Kidney tubule cell (primary cell): ENCODE measurements at regions not wholly inside any gene's neighbourhood (a gene's known extent, or its start where the extent isn't known, plus 50 kb on each side); places are given as distances from the start of the nearest gene placed in this dataset.

ENCODE experiments used
- DNase-seq: peaks from one replicate; pipeline ENCODE4 v3.0.0-alpha.2; 2018; ENCODE audit warnings: low spot score

GRCh38 chr1:104825401-104825800 lies 1075.7 kb downstream of the AMY1C start:
- DNase-seq = no peak

- DNase-seq = no peak
Observed at GRCh38 chr1:104830534-104830933, 1080.8 kb downstream of the AMY1C start.

GRCh38 chr1:104852151-104852550 lies 1102.5 kb downstream of the AMY1C start:
- DNase-seq = no peak

- no peak for DNase-seq
Observed at GRCh38 chr1:104853276-104853675, 1103.6 kb downstream of the AMY1C start.

- DNase-seq = no peak
Observed at GRCh38 chr1:104854529-104854928, 1104.8 kb downstream of the AMY1C start.

- DNase-seq = no peak
Observed at GRCh38 chr1:104855550-104855949, 1105.9 kb downstream of the AMY1C start.

GRCh38 chr1:104856091-104856490 lies 1106.4 kb downstream of the AMY1C start:
- DNase-seq = no peak

- no peak for DNase-seq
Observed at GRCh38 chr1:104856518-104856917, 1106.8 kb downstream of the AMY1C start.

GRCh38 chr1:104868794-104869193 lies 1119.1 kb downstream of the AMY1C start:
- no peak for DNase-seq

GRCh38 chr1:104874044-104874443 lies 1124.3 kb downstream of the AMY1C start:
- no peak for DNase-seq

GRCh38 chr1:104878203-104878909 lies 1128.7 kb downstream of the AMY1C start:
- DNase-seq = no peak

GRCh38 chr1:104884939-104885338 lies 1135.2 kb downstream of the AMY1C start:
- no peak for DNase-seq

GRCh38 chr1:104905322-104905721 lies 1155.6 kb downstream of the AMY1C start:
- no peak for DNase-seq

- no peak for DNase-seq
Observed at GRCh38 chr1:104906141-104906540, 1156.4 kb downstream of the AMY1C start.

GRCh38 chr1:104919188-104919587 lies 1169.5 kb downstream of the AMY1C start:
- no peak for DNase-seq

- no peak for DNase-seq
Observed at GRCh38 chr1:104921525-104921924, 1171.8 kb downstream of the AMY1C start.

- DNase-seq = no peak
Observed at GRCh38 chr1:104923075-104923474, 1173.4 kb downstream of the AMY1C start.

- no peak for DNase-seq
Observed at GRCh38 chr1:104929280-104929679, 1179.6 kb downstream of the AMY1C start.

- DNase-seq = no peak
Observed at GRCh38 chr1:104932030-104932915, 1182.6 kb downstream of the AMY1C start.

- DNase-seq = no peak
Observed at GRCh38 chr1:104932949-104933679, 1183.4 kb downstream of the AMY1C start.

- DNase-seq = no peak
Observed at GRCh38 chr1:104933846-104934245, 1184.1 kb downstream of the AMY1C start.

- no peak for DNase-seq
Observed at GRCh38 chr1:104945406-104945805, 1195.7 kb downstream of the AMY1C start.
